ENCODE measurements at regions not wholly inside any gene's neighbourhood (a gene's known extent, or its start where the extent isn't known, plus 50 kb on each side); places are given as distances from the start of the nearest gene placed in this dataset.

DNA sequence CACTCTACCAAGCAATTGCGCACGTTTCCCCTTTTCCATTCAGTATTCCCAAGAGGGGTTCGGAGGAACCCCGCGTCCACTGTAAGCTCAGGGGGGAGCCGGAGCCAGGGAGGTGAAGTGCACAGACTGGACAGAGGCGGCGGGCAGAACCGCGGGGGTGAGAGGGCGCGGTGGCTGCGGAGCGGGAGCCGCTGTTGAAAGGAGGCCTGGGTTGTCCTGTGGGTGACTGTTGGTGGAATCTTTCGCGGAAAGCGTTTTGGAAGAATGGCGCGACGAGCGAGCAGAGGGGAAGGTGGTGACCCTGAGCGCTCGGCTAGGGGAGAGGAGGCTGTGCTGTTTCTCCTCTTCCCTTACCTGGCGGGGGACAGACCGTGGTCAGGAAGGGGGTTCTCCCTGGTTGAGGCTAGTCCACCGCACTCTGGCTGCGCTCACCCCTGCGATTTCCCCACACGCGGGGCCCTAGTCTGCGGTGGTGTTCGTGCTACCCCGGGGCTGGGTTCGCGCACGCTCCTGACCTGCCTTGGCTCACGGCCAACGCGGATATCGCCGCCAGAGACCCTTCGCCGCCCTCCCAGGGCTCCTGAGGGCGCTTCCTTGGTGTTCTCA is 92.8 kb downstream of the PRKAB2 start:
- TF ChIP-seq, protein P1, sequence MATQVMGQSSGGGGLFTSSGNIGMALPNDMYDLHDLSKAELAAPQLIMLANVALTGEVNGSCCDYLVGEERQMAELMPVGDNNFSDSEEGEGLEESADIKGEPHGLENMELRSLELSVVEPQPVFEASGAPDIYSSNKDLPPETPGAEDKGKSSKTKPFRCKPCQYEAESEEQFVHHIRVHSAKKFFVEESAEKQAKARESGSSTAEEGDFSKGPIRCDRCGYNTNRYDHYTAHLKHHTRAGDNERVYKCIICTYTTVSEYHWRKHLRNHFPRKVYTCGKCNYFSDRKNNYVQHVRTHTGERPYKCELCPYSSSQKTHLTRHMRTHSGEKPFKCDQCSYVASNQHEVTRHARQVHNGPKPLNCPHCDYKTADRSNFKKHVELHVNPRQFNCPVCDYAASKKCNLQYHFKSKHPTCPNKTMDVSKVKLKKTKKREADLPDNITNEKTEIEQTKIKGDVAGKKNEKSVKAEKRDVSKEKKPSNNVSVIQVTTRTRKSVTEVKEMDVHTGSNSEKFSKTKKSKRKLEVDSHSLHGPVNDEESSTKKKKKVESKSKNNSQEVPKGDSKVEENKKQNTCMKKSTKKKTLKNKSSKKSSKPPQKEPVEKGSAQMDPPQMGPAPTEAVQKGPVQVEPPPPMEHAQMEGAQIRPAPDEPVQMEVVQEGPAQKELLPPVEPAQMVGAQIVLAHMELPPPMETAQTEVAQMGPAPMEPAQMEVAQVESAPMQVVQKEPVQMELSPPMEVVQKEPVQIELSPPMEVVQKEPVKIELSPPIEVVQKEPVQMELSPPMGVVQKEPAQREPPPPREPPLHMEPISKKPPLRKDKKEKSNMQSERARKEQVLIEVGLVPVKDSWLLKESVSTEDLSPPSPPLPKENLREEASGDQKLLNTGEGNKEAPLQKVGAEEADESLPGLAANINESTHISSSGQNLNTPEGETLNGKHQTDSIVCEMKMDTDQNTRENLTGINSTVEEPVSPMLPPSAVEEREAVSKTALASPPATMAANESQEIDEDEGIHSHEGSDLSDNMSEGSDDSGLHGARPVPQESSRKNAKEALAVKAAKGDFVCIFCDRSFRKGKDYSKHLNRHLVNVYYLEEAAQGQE (IDR thresholded peaks at IDR 0.05; ENCODE audit: insufficient read depth in 1 of 2, low read depth in 2 of 2, low read length in 2 of 2) = no peak
- TF ChIP-seq TAF1 (IDR thresholded peaks at IDR 0.05; ENCODE audit: borderline replicate concordance, insufficient read depth, low read length) = no peak
- no peak for TF ChIP-seq POLR2AphosphoS5 (IDR thresholded peaks at IDR 0.05; ENCODE audit: low read depth, low read length)

DNA sequence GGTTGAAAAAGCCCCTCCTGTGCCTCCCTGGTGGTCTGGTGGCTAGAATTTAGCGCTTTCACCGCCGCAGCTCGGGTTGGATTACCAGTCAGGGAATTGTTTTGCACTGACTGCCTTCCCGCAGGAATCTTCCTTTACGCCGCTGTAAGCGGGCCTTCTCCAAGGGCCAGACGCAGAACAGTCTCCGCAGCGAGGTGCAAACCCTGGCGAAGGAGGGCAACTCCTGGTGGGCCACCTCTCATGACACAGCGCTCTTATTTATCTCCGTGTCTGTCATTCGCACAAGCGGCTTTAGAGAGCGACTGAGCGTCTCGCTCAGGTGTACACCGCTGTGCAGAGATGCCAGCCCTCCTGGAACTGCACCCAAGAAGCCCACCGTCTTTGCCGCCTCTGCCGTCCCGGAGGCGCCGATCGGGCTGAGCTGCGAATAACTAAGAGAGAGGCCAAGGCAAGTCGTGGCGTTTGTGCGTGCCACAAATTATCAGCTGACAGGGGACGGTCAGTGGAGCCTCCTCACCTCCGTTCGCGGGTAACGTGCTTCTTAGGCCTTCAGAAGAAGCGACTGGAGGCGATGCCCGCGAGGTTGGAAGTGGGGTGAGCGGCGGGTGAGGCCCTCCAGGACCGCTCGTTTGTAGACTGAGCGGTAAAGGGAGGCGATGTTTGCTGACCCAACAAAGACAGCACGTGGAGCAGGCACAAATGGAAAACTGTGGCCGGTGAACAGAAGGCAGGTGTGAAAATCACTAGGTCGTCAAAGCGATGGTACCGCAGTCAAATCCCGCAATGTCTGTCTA is 93.5 kb downstream of the PRKAB2 start:
- TF ChIP-seq FOXP2 (optimal IDR thresholded peaks at IDR 0.05; ENCODE audit: borderline replicate concordance, extremely low read depth, extremely low read length, insufficient read depth) (no peak), SIN3A (IDR thresholded peaks at IDR 0.05; ENCODE audit: borderline replicate concordance, insufficient read depth, low read length) (no peak), POLR2AphosphoS5 (IDR thresholded peaks at IDR 0.05; ENCODE audit: low read depth, low read length) (no peak), TAF1 (IDR thresholded peaks at IDR 0.05; ENCODE audit: borderline replicate concordance, insufficient read depth, low read length) (no peak)
- TF ChIP-seq, protein P1 (IDR thresholded peaks at IDR 0.05; ENCODE audit: insufficient read depth in 1 of 2, low read depth in 2 of 2, low read length in 2 of 2) = no peak

DNA sequence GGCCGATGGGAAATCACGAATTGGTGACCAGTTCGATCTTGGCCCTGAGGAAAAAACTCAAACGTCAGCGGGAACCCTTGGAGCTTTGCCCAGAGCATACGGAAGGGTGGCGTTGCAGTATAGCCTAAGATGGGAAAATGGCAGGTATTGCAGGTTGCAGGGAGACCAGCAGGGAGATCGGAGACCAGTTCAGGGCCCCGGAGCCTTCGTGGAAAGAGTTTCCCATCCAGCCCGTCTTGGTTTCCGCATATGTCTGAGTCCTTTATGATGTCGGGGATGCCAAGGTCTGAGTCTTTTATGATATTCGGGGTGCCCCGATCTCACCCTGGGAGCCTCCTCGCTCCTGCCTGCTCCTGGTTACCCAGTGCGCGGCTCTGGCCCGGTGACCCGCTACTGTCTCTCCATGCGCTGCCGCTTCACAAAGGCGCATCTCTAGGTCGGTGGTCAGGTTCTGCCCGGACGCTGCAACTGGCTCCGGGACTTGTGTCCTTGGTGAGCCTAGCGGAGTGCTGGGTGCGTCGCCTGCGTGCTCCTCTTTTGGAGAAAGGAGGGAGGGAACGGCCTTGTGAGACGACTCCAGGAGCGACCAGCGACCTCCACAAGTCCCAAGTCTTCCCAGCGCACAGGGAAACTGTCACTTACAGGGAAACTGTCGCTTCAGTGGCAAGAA is 94.2 kb downstream of the PRKAB2 start:
- TF ChIP-seq SIN3A (IDR thresholded peaks at IDR 0.05; ENCODE audit: borderline replicate concordance, insufficient read depth, low read length) = no peak
- no peak for TF ChIP-seq TAF1 (IDR thresholded peaks at IDR 0.05; ENCODE audit: borderline replicate concordance, insufficient read depth, low read length)
- no peak for TF ChIP-seq FOXP2 (optimal IDR thresholded peaks at IDR 0.05; ENCODE audit: borderline replicate concordance, extremely low read depth, extremely low read length, insufficient read depth)
- TF ChIP-seq POLR2AphosphoS5 (IDR thresholded peaks at IDR 0.05; ENCODE audit: low read depth, low read length) = no peak
- TF ChIP-seq, protein P1 (IDR thresholded peaks at IDR 0.05; ENCODE audit: insufficient read depth in 1 of 2, low read depth in 2 of 2, low read length in 2 of 2) = no peak

DNA sequence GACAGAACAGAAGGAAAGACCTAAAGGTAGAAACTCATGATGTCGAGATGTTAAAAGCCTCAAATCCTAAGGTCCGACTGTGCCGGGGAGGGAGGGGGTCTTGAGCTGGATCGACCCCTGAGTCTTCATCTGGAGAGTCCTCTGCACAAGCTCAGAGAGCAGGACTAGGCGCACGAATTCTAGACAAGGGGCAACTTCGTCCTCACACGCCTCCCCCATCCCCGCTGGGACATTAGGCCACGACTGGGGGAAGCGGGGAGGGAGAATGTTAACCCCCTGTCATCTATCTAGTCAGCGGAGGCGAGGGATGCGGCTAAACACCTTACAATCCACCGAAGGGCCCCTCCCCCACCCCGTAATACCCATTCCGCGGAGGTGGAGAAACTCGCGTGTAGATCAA is 94.7 kb downstream of the PRKAB2 start:
- TF ChIP-seq TAF1 (IDR thresholded peaks at IDR 0.05; ENCODE audit: borderline replicate concordance, insufficient read depth, low read length) (no peak), FOXP2 (optimal IDR thresholded peaks at IDR 0.05; ENCODE audit: borderline replicate concordance, extremely low read depth, extremely low read length, insufficient read depth) (no peak), SIN3A (IDR thresholded peaks at IDR 0.05; ENCODE audit: borderline replicate concordance, insufficient read depth, low read length) (no peak), POLR2AphosphoS5 (IDR thresholded peaks at IDR 0.05; ENCODE audit: low read depth, low read length) (no peak)
- TF ChIP-seq, protein P1 (IDR thresholded peaks at IDR 0.05; ENCODE audit: insufficient read depth in 1 of 2, low read depth in 2 of 2, low read length in 2 of 2) = no peak
